Stimulated activated CD4-positive, alpha-beta T cell treated with anti-CD3 and anti-CD28 coated beads, TNF-alpha, amount 100 ng/mL, for 24 hours (primary cell): ENCODE measurements at regions not wholly inside any gene's neighbourhood (a gene's known extent, or its start where the extent isn't known, plus 50 kb on each side); places are given as distances from the start of the nearest gene placed in this dataset.
"Not testable (repeated sequence)": the region's sequence is repeated elsewhere in the genome, so short reads cannot be mapped to it uniquely, and the experiment has no call there.

Source experiments
- DNase-seq, 3 experiments: peaks; one replicate each; pipeline ENCODE4 v3.0.0-alpha.2; 2020; ENCODE audit warnings: low read depth in 3 of 3

DNA sequence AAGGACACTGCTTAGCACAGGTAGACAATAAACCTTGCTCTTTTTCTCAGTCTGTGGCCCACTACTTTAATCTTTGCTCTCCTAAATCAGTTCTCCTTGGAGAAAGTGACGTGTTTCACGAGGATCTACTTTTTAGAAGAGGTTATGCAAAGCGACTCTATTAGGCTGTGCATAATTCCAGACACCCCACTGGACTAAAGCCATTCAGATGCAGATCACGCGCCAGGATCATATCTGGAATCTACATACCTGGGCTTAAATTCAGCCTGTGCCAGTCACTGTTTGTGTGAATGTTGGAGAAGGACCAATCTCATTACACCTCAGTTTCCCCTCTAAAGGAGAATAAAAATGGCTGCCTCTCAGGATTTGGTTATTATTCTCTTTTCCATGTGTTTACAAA is 413.0 kb upstream of the MYT1L start:
- no peak for DNase-seq

- no peak for DNase-seq
Observed at GRCh38 chr2:2743164-2743571, 412.1 kb upstream of the MYT1L start.

DNA sequence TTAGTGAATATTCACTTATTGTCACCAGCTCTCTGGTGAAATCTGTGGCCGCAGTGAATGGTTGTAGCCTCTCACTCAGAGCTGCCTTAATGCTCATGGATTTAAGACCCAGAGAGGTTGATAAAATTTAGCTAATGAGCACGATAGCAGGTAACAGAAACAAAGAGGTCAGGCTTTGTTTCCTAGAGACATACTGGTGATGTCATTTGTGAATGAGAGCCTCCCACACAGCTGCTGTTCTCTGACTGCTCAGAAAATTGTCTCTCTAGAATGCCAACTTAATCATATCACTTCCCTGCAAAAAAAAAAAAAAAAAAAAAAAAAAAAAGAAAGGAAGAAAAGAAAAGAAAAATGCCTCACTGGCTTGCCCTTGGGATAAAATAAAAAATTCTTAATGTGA is 411.7 kb upstream of the MYT1L start:
- no peak for DNase-seq

- DNase-seq: no peak
Observed at GRCh38 chr2:2740238-2740775, 409.2 kb upstream of the MYT1L start.

- DNase-seq: no peak
Observed at GRCh38 chr2:2739231-2739795, 408.2 kb upstream of the MYT1L start.

- DNase-seq: no peak
Observed at GRCh38 chr2:2738684-2739083, 407.6 kb upstream of the MYT1L start.

DNA sequence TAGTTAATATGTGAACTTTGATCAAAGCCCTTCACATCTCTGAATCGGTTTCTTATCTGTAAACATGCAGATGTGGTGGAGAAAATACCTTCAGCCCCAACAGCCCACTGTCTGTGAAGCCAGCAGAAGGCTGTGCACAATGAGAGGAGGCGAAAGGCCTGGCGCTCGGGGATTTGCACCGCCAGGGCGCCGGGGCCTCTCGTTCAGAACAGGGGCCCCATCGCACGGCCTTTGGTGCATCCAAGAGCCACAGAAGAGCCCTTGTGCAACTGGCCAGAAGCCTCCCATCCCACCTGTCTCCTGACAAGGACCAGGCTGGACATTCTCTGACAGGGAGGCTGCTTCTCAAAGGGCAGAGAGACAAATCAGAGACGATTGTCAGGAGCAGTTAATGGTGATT is 407.2 kb upstream of the MYT1L start:
- DNase-seq: no peak

- no peak for DNase-seq
Observed at GRCh38 chr2:2735041-2735440, 404.0 kb upstream of the MYT1L start.

GRCh38 chr2:2734308-2734707 is 403.2 kb upstream of the MYT1L start:
- no peak for DNase-seq

DNA sequence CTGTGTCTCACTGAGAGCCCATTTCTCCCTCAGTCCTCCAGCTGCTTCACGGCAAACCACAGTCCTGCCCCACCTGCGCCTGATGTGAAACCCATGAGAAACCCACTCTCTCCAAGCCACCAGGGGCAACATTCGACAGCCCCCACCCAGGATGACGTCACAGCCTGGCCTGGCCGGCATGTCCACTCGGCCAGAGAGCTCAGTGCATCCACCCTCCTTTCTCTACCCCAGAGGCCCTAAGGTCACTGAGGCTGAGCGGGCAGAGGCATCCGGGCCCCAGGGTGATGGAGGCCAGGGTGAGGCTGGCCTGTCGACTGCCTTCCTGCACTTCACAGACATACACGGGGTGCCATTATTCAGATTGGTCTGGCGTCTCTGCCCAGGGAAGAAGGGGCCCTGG is 402.7 kb upstream of the MYT1L start:
- DNase-seq: no peak

GRCh38 chr2:2732331-2733119 is 401.4 kb upstream of the MYT1L start:
- DNase-seq: no peak

DNA sequence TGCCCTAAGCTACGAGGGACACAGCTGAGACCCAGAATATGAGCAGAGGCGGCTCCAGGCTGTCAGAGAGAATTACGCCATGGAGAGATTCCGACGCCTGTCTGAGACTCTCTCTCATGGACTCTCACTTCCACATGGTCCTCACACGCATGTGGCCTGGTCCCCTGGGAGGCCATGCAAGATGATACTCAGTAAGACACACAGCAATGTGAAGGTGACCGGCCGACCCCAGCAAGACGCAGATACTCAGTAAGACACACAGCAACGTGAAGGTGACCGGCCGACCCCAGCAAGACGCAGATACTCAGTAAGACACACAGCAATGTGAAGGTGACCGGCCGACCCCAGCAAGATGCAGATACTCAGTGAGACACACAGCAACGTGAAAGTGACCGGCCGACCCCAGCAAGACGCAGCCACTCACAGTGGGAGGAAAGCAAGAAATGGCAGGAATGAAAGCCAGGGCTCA is 400.8 kb upstream of the MYT1L start:
- DNase-seq: no peak

DNA sequence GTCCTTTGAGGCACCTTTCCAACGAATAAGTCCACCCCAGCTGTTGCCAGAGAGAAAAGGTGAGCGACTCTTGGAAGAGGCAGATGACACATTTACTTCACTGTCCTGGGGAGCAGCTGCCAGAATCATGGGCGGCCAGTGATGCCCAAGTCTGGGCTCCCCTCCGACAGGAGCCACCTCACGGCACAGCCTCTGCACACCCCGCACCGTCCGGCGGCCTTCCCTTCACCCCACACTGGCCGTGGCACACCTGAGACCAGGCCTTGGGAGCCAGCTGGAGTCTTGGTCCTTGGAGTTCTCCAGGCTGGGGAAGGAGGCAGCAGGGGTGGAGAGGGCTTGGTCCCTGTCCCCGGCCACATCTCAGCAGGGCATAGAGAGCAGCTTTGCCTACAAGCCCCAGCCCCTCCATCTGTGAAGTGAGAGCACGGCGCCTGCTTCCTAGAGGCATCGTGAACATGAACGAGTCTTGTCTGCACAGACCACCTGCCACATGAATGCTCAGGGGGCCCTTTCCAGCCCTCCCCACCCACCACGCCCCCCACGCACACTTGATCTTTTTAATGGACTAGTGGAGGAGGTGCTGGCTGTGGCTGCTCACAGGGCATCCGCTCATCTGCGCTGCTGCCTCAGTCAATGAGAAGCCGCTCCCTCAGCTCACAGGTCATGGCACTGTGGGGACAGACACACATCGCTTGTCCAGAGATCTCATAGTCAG is 400.2 kb upstream of the MYT1L start:
- no peak for DNase-seq

DNA sequence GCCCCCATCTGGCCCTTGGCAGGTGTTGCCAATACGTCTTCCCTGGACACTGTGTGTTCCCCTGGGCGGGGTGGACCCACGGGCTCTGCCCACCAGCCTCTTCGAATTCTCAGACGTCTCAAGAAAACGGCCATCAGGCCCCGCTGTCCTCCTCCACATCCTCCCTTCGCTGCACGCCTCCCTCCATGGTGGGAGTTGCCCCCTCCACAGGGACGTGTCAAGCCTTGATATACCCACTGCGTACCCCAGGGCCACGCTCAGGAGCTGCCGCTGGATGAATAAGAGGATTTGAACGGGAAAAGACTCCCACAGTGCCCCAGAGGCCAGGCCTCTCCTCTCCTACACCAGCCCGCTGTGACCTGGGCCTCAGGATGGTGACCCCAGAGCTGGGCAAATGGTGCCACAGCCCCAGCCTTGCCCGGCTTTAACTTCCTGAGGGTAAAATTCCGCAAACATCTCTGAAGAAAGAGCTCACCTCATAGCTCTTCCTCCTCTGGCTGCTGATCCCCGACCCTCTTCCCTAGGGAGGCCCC is 399.3 kb upstream of the MYT1L start:
- no peak for DNase-seq

- DNase-seq: no peak
Observed at GRCh38 chr2:2729246-2729645, 398.2 kb upstream of the MYT1L start.

GRCh38 chr2:2728635-2729034 is 397.6 kb upstream of the MYT1L start:
- DNase-seq: no peak

DNA sequence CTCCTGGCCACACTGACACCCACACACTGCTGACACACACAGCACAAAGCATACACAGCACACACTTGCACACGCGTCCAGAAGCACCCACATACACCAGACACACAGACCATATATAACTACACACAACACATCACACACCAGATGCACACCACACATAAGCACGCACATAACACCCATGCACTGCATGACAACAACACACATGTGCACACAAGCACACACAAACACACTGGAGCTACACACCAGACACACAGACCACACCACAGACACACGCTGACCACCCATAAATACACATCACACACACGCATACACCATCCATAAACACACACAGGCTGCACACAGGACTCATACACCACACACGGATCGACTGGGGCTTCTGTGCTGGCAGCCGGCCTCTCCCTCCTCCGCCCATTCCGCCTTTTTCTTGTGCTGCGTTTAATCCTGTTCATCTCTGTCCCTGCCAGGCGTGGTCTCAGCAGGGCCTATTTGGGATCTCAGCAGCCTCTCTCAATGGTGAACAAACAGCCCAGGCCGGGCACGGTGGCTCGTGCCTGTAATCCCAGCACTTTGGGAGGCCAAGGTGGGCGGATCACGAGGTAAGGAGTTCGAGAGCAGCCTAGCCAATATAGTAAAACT is 396.9 kb upstream of the MYT1L start:
- DNase-seq: no peak

- no peak for DNase-seq
Observed at GRCh38 chr2:2726163-2726562, 395.1 kb upstream of the MYT1L start.

- DNase-seq: no peak
Observed at GRCh38 chr2:2723064-2723463, 392.0 kb upstream of the MYT1L start.

GRCh38 chr2:2721296-2721835 is 390.3 kb upstream of the MYT1L start:
- DNase-seq: no peak

DNA sequence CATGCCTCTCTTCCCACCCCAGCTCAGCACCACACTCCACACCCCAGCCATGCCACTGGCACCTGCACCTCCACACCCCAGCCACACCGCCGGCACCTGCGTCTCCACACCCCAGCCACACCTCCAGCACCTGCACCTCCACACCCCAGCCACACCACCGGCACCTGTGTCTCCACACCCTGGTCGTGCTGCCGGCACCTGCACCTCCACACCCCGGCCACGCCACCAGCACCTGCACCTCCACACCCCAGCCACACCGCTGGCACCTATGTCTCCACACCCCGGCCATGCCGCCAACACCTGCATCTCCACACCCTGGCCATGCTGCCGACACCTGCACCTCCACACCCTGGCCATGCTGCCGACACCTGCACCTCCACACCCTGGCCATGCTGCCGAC is 389.7 kb upstream of the MYT1L start:
- not testable (repeated sequence) for DNase-seq

GRCh38 chr2:2720351-2720750 is 389.3 kb upstream of the MYT1L start:
- DNase-seq: no peak
